H9 (cell line): ENCODE measurements at regions not wholly inside any gene's neighbourhood (a gene's known extent, or its start where the extent isn't known, plus 50 kb on each side); places are given as distances from the start of the nearest gene placed in this dataset.
A peak's percentile ranks its signal among the peaks of the same experiment; 100 is the strongest.
"Not testable (repeated sequence)": the region's sequence is repeated elsewhere in the genome, so short reads cannot be mapped to it uniquely, and the experiment has no call there.

Experiments used
- DNase-seq: peaks from one replicate; pipeline ENCODE4 v3.0.0-alpha.2; 2017
- H2AFZ ChIP-seq: one replicate; pipeline ENCODE4 v1.6.1; 2013; ENCODE audit warnings: mild to moderate bottlenecking, low read length, control low read depth, moderate library complexity
- H2AK5ac ChIP-seq: 2 replicates; pipeline ENCODE4 v1.6.1; 2013; ENCODE audit warnings: low read length, control low read depth, mixed read lengths; ENCODE audit not compliant: insufficient read length
- H2BK120ac ChIP-seq: one replicate; pipeline ENCODE4 v1.6.1; 2013; ENCODE audit warnings: low read depth, mild to moderate bottlenecking, low read length, control low read depth, inconsistent platforms; ENCODE audit not compliant: poor library complexity, severe bottlenecking
- H2BK12ac ChIP-seq: 2 replicates; pipeline ENCODE4 v1.6.1; 2013; ENCODE audit warnings: low read length, control low read depth, mixed read lengths, low read depth; ENCODE audit not compliant: insufficient read length
- H2BK15ac ChIP-seq: 2 replicates; pipeline ENCODE4 v1.6.1; 2013; ENCODE audit warnings: low read depth, low read length, control low read depth
- H2BK20ac ChIP-seq: one replicate; pipeline ENCODE4 v1.6.1; 2013; ENCODE audit warnings: low read depth, mild to moderate bottlenecking, low read length, control low read depth, inconsistent platforms; ENCODE audit not compliant: poor library complexity, severe bottlenecking
- H2BK5ac ChIP-seq: 2 replicates; pipeline ENCODE4 v1.6.1; 2013; ENCODE audit warnings: low read length, control low read depth, mixed read lengths; ENCODE audit not compliant: insufficient read length
- H3K14ac ChIP-seq: 2 replicates; pipeline ENCODE4 v1.6.1; 2013; ENCODE audit warnings: low read length, control low read depth; ENCODE audit not compliant: insufficient read depth
- H3K18ac ChIP-seq: 2 replicates; pipeline ENCODE4 v1.6.1; 2013; ENCODE audit warnings: low read depth, mild to moderate bottlenecking, mixed read lengths, low read length, control low read depth; ENCODE audit not compliant: insufficient read length
- H3K23ac ChIP-seq: 2 replicates; pipeline ENCODE4 v1.6.1; 2013; ENCODE audit warnings: low read length, control low read depth, mixed read lengths, low read depth; ENCODE audit not compliant: insufficient read length
- H3K23me2 ChIP-seq: 2 replicates; pipeline ENCODE4 v1.6.1; 2013; ENCODE audit warnings: low read depth, mild to moderate bottlenecking, mixed read lengths, low read length, control low read depth; ENCODE audit not compliant: insufficient read length, poor library complexity, severe bottlenecking
- H3K27ac ChIP-seq: 2 replicates; pipeline ENCODE4 v1.5.1; 2013; ENCODE audit warnings: low read length, control low read depth, mixed read lengths, low read depth; ENCODE audit not compliant: insufficient read length
- H3K27me3 ChIP-seq: 2 replicates; pipeline ENCODE4 v1.6.1; 2013; ENCODE audit warnings: low read length, control low read depth, inconsistent platforms; ENCODE audit not compliant: insufficient read depth
- H3K4ac ChIP-seq: 2 replicates; pipeline ENCODE4 v1.6.1; 2013; ENCODE audit warnings: low read depth, mild to moderate bottlenecking, control low read depth, inconsistent platforms, low read length, moderate library complexity
- H3K4me1 ChIP-seq: 2 replicates; pipeline ENCODE4 v1.6.1; 2013; ENCODE audit warnings: low read length, control low read depth, inconsistent platforms; ENCODE audit not compliant: insufficient read depth
- H3K4me2 ChIP-seq: 2 replicates; pipeline ENCODE4 v1.6.1; 2013; ENCODE audit warnings: low read length, control low read depth, mixed read lengths; ENCODE audit not compliant: insufficient read length, insufficient read depth
- H3K56ac ChIP-seq: 2 replicates; pipeline ENCODE4 v1.6.1; 2013; ENCODE audit warnings: low read depth, mild to moderate bottlenecking, mixed read lengths, low read length, control low read depth; ENCODE audit not compliant: insufficient read length
- H3K79me1 ChIP-seq: 2 replicates; pipeline ENCODE4 v1.6.1; 2013; ENCODE audit warnings: low read depth, mild to moderate bottlenecking, moderate library complexity, low read length, control low read depth, inconsistent platforms; ENCODE audit not compliant: insufficient read depth, poor library complexity, severe bottlenecking
- H3K79me2 ChIP-seq: 2 replicates; pipeline ENCODE4 v1.6.1; 2013; ENCODE audit warnings: low read length, control low read depth, inconsistent platforms; ENCODE audit not compliant: insufficient read depth
- H3K9ac ChIP-seq: 2 replicates; pipeline ENCODE4 v1.6.1; 2013; ENCODE audit warnings: low read length, control low read depth, mixed read lengths; ENCODE audit not compliant: insufficient read length; ENCODE audit errors: extremely low read depth
- H3K9me3 ChIP-seq: one replicate; pipeline ENCODE4 v1.6.1; 2013; ENCODE audit warnings: low read depth, low read length, inconsistent platforms; ENCODE audit not compliant: control insufficient read depth
- H3T11ph ChIP-seq: one replicate; pipeline ENCODE4 v1.6.1; 2013; ENCODE audit warnings: mild to moderate bottlenecking, low read length, control low read depth, inconsistent platforms
- H4K20me1 ChIP-seq: one replicate; pipeline ENCODE4 v1.6.1; 2013; ENCODE audit not compliant: control insufficient read depth, insufficient read length, insufficient read depth
- H4K5ac ChIP-seq: 2 replicates; pipeline ENCODE4 v1.6.1; 2013; ENCODE audit warnings: low read depth, mild to moderate bottlenecking, mixed read lengths, low read length, control low read depth; ENCODE audit not compliant: insufficient read length
- H4K8ac ChIP-seq: replicated peaks from 2 replicates; pipeline ENCODE4 v1.6.1; 2013; ENCODE audit warnings: low read length, control low read depth, mixed read lengths, low read depth; ENCODE audit not compliant: insufficient read length
- H4K91ac ChIP-seq: 2 replicates; pipeline ENCODE4 v1.6.1; 2013; ENCODE audit warnings: low read depth, mild to moderate bottlenecking, moderate library complexity, mixed read lengths, low read length, control low read depth; ENCODE audit not compliant: insufficient read length
- H3K27ac Mint-ChIP-seq, 3 experiments: 2 replicates in 2 of 3; 3 replicates in 1 of 3; pipeline ENCODE4 v1.8.0; 2020 to 2021; ENCODE audit warnings: mixed read lengths in 3 of 3, mild to moderate bottlenecking in 1 of 3, moderate library complexity in 1 of 3
- H3K27me3 Mint-ChIP-seq: 2 replicates; pipeline ENCODE4 v1.8.0; 2021; ENCODE audit warnings: low read depth, mild to moderate bottlenecking, moderate library complexity, mixed read lengths
- H3K36me3 Mint-ChIP-seq, 3 experiments: 2 replicates in 2 of 3; 3 replicates in 1 of 3; pipeline ENCODE4 v1.8.0; 2020 to 2021; ENCODE audit warnings: low read depth in 3 of 3, mixed read lengths in 3 of 3; ENCODE audit not compliant: insufficient read depth in 1 of 3
- H3K4me1 Mint-ChIP-seq, 2 experiments: 2 replicates each; pipeline ENCODE4 v1.8.0; 2020; ENCODE audit warnings: mixed read lengths in 2 of 2
- H3K4me3 Mint-ChIP-seq, 2 experiments: 2 replicates in 1 of 2; 3 replicates in 1 of 2; pipeline ENCODE4 v1.8.0; 2020 to 2021; ENCODE audit warnings: mild to moderate bottlenecking in 2 of 2, mixed read lengths in 2 of 2, moderate library complexity in 1 of 2
- H3K9me3 Mint-ChIP-seq, 2 experiments: 2 replicates in 1 of 2; 3 replicates in 1 of 2; pipeline ENCODE4 v1.8.0; 2020; ENCODE audit warnings: mild to moderate bottlenecking in 2 of 2, mixed read lengths in 2 of 2, moderate library complexity in 1 of 2
- WGBS: extraction: QIAGEN DNeasy Blood & Tissue Kit; methylation state at CpG from one replicate; pipeline ENCODE4 v1.1.7; 2013; ENCODE audit warnings: missing lambda C conversion rate, low lambda C conversion rate, mixed read lengths; ENCODE audit not compliant: insufficient read length; ENCODE audit errors: extremely low coverage; 5-methylcytosine and 5-hydroxymethylcytosine counted together

- not testable (repeated sequence) for H3K4me2 ChIP-seq, H3K4me1 Mint-ChIP-seq, H3K56ac ChIP-seq, H2BK15ac ChIP-seq, H3K4me1 ChIP-seq, H3K18ac ChIP-seq, H3K9ac ChIP-seq, H4K8ac ChIP-seq, H3K14ac ChIP-seq, H4K5ac ChIP-seq, H3K79me2 ChIP-seq, H3K23ac ChIP-seq, H4K20me1 ChIP-seq, H2BK120ac ChIP-seq, H3K9me3 ChIP-seq, H3T11ph ChIP-seq, H2BK12ac ChIP-seq, H3K23me2 ChIP-seq, H3K36me3 Mint-ChIP-seq, H3K27me3 Mint-ChIP-seq, H2AK5ac ChIP-seq, H3K27ac ChIP-seq, H3K4ac ChIP-seq, H3K9me3 Mint-ChIP-seq, DNase-seq, H3K27ac Mint-ChIP-seq, H4K91ac ChIP-seq, H2BK20ac ChIP-seq, H3K4me3 Mint-ChIP-seq, H3K79me1 ChIP-seq, H2AFZ ChIP-seq, H2BK5ac ChIP-seq, H3K27me3 ChIP-seq
- WGBS = no CpG with 5 or more reads among the region's 3 CpGs
Observed at GRCh38 chr4:69344786-69345185, 64.5 kb downstream of the UGT2B28 start.

- DNase-seq, H4K20me1 ChIP-seq, H3K79me2 ChIP-seq, H3K23ac ChIP-seq, H3K27me3 ChIP-seq, H3K4me2 ChIP-seq, H3K4me1 Mint-ChIP-seq, H2AFZ ChIP-seq, H3K9ac ChIP-seq, H2AK5ac ChIP-seq, H3K9me3 Mint-ChIP-seq, H3K14ac ChIP-seq, H3K27me3 Mint-ChIP-seq, H3K79me1 ChIP-seq, H3K4ac ChIP-seq, H3K23me2 ChIP-seq, H4K5ac ChIP-seq, H2BK20ac ChIP-seq, H3K4me1 ChIP-seq, H2BK120ac ChIP-seq, H3K18ac ChIP-seq, H2BK12ac ChIP-seq, H3K4me3 Mint-ChIP-seq, H2BK5ac ChIP-seq, H4K8ac ChIP-seq, H3K56ac ChIP-seq, H3K36me3 Mint-ChIP-seq, H4K91ac ChIP-seq, H3K27ac ChIP-seq, H3K9me3 ChIP-seq, H3T11ph ChIP-seq, H2BK15ac ChIP-seq: not testable (repeated sequence)
- WGBS = no CpG with 5 or more reads among the region's 10 CpGs
- peak overlapping the region in 1 of 3 experiments; percentile 55; a peak in 1 of 7 replicates for H3K27ac Mint-ChIP-seq
Observed at GRCh38 chr4:69348746-69349145, 68.5 kb downstream of the UGT2B28 start.
